KMS-11 (cell line): ENCODE measurements at regions not wholly inside any gene's neighbourhood (a gene's known extent, or its start where the extent isn't known, plus 50 kb on each side); places are given as distances from the start of the nearest gene placed in this dataset.
"Not testable (repeated sequence)": the region's sequence is repeated elsewhere in the genome, so short reads cannot be mapped to it uniquely, and the experiment has no call there.

ENCODE experiments used
- H2AFZ ChIP-seq: fragments of 200-600 bp; sonication (generic); 2 replicates; pipeline ENCODE4 v1.6.1; 2016; ENCODE audit warnings: antibody characterized with exemption, mixed run types, low read depth
- H3K27ac ChIP-seq: fragments of 200-600 bp; sonication (generic); 2 replicates; pipeline ENCODE4 v1.6.1; 2016; ENCODE audit warnings: mild to moderate bottlenecking, mixed run types
- H3K27me3 ChIP-seq: fragments of 200-600 bp; sonication (generic); 2 replicates; pipeline ENCODE4 v1.6.1; 2017; ENCODE audit warnings: mild to moderate bottlenecking, low read depth, mixed run types, moderate library complexity; ENCODE audit not compliant: insufficient read depth
- H3K36me3 ChIP-seq: fragments of 200-600 bp; sonication (generic); 2 replicates; pipeline ENCODE4 v1.6.1; 2017; ENCODE audit warnings: mild to moderate bottlenecking, mixed run types; ENCODE audit not compliant: insufficient read depth
- H3K4me1 ChIP-seq: fragments of 200-600 bp; sonication (generic); 2 replicates; pipeline ENCODE4 v1.6.1; 2016; ENCODE audit warnings: mild to moderate bottlenecking, low read depth, mixed run types; ENCODE audit not compliant: poor library complexity, severe bottlenecking
- H3K4me2 ChIP-seq: fragments of 200-600 bp; sonication (generic); 2 replicates; pipeline ENCODE4 v1.7.0; 2016; ENCODE audit warnings: mild to moderate bottlenecking, mixed run types
- H3K4me3 ChIP-seq: fragments of 200-600 bp; sonication (generic); IDR thresholded peaks from 2 replicates; pipeline ENCODE4 v1.6.1; 2017; ENCODE audit warnings: low read depth, low read length, mixed read lengths; ENCODE audit not compliant: insufficient read depth
- H3K79me2 ChIP-seq: fragments of 200-600 bp; sonication (generic); 2 replicates; pipeline ENCODE4 v1.6.1; 2016; ENCODE audit warnings: low read depth, mixed run types; ENCODE audit not compliant: insufficient read depth
- H3K9ac ChIP-seq: fragments of 200-600 bp; sonication (generic); 2 replicates; pipeline ENCODE4 v1.6.1; 2016; ENCODE audit warnings: mild to moderate bottlenecking, mixed run types
- H4K20me1 ChIP-seq: fragments of 200-600 bp; sonication (generic); 2 replicates; pipeline ENCODE4 v1.6.1; 2016; ENCODE audit warnings: mild to moderate bottlenecking, mixed run types; ENCODE audit not compliant: insufficient read depth
- TF ChIP-seq, protein P1 (sequence below): fragments of 200-600 bp; sonication (generic); conservative IDR thresholded peaks from 2 replicates; pipeline ENCODE4 v1.6.1; 2017; ENCODE audit warnings: low read depth, mild to moderate bottlenecking, antibody characterized with exemption, low read length, moderate library complexity, mixed read lengths

DNA sequence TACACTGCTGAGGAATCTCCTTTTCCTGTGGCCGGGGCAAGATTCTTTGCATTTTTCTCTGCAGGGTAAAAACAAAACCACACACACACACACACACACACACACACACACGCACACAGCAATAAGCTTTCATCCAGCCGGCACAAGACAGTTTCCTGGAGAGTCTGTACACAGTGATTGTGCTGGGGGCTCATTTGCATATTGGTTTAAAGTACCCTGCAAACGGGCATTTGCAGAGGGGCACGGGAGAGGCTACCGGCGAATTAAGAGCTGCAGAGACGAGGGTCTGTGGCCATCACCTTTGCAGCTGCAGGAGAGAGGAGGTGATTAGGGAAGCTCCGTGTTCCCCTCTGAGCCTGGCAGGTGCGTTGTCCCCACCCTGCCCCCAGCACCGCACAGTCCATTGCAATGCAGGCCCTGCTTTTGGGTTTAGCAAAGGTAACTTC lies 219.9 kb downstream of the SHOX start:
- H3K4me3 ChIP-seq: no peak overlapping the region
- no peaks in the 10 kb centered on the region for H4K20me1 ChIP-seq
- no peaks in the 10 kb centered on the region for H3K79me2 ChIP-seq
- no peaks in the 10 kb centered on the region for H3K36me3 ChIP-seq
- H3K27ac ChIP-seq: no peak overlapping the region
- H3K4me2 ChIP-seq: no peak overlapping the region
- TF ChIP-seq, protein P1, sequence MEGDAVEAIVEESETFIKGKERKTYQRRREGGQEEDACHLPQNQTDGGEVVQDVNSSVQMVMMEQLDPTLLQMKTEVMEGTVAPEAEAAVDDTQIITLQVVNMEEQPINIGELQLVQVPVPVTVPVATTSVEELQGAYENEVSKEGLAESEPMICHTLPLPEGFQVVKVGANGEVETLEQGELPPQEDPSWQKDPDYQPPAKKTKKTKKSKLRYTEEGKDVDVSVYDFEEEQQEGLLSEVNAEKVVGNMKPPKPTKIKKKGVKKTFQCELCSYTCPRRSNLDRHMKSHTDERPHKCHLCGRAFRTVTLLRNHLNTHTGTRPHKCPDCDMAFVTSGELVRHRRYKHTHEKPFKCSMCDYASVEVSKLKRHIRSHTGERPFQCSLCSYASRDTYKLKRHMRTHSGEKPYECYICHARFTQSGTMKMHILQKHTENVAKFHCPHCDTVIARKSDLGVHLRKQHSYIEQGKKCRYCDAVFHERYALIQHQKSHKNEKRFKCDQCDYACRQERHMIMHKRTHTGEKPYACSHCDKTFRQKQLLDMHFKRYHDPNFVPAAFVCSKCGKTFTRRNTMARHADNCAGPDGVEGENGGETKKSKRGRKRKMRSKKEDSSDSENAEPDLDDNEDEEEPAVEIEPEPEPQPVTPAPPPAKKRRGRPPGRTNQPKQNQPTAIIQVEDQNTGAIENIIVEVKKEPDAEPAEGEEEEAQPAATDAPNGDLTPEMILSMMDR: no peak
- no peaks in the 10 kb centered on the region for H3K4me1 ChIP-seq
- no peaks in the 10 kb centered on the region for H3K27me3 ChIP-seq
- H3K9ac ChIP-seq: no peak overlapping the region
- H2AFZ ChIP-seq: no peak overlapping the region

DNA sequence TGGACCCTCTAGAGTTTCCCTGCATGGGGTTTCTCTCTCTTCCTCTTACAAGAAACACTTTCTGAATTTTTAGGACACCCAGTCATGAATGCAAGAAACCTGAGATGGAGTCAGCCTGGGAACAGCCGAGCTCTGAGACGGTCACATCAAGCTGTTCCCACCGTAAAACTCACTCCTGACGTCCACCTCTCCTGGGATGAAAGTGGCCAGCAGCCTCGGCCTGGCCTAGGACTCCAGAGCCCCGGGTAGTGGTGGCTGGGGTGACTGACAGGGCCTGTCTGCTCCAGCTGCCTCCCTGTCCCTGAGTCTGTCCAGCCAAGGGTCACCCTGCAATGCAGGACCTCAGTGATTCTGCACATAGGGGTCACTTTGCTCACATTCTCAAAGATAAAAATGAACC lies 217.8 kb downstream of the SHOX start:
- H2AFZ ChIP-seq: no peak overlapping the region
- no peak overlapping the region for H3K4me2 ChIP-seq
- no peaks in the 10 kb centered on the region for H3K4me1 ChIP-seq
- no peaks in the 10 kb centered on the region for H3K36me3 ChIP-seq
- H3K9ac ChIP-seq: no peak overlapping the region
- H3K79me2 ChIP-seq: no peaks in the 10 kb centered on the region
- TF ChIP-seq, protein P1: no peak
- H3K27me3 ChIP-seq: no peaks in the 10 kb centered on the region
- no peak overlapping the region for H3K4me3 ChIP-seq
- no peak overlapping the region for H3K27ac ChIP-seq
- H4K20me1 ChIP-seq: no peaks in the 10 kb centered on the region

DNA sequence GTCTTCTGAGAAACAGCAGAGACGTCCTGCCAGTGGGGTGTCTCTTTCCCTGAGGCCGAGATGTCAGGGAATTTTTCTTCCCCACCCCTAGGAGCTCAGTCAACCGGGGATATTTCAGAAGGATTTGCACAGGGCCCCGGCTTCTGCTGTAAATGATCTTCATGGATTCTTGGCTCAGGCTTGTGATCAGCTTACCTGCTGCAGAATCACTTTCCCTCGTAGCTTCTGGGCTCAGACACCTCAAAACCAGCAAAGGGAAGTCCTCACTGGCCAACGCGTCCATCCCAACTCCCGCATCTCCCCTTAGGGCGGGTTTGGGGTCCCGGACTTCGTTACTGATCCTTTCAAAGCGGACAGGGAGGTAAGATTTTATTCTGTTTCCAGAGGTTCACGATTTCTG lies 212.7 kb downstream of the SHOX start:
- Histone ChIP-seq H3K27ac (no peak overlapping the region), H3K4me1 (no peaks in the 10 kb centered on the region), H3K36me3 (no peaks in the 10 kb centered on the region)

DNA sequence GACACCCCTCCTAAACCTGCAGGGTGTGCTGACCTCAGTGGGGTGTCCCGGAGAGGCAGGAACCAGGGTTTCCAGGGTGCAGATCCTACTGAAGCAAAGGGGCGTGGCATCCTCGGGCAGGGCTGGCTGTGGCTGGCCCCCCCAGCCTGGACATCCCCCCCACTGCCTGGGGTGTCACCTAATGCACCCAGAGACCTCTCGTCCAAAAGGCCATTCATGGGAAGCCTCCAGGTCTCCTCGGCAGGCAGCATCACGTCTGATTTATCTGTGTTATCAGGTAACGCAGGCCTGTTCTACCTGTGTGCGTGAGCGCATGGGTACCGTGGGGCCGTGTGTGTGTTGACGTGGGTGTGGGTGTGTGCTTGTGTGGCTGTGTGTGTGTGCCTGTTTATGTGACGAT lies 210.0 kb downstream of the SHOX start:
- Histone ChIP-seq H3K79me2 (no peaks in the 10 kb centered on the region), H2AFZ (no peak overlapping the region), H3K4me2 (no peak overlapping the region), H3K4me3 (no peak overlapping the region), H3K4me1 (no peaks in the 10 kb centered on the region), H4K20me1 (no peaks in the 10 kb centered on the region), H3K27ac (no peak overlapping the region), H3K27me3 (no peaks in the 10 kb centered on the region), H3K9ac (no peak overlapping the region), H3K36me3 (no peaks in the 10 kb centered on the region)
- TF ChIP-seq, protein P1: no peak

More for the DNA sequence above, 212.7 kb downstream of the SHOX start:
- Histone ChIP-seq H3K4me2 (no peak overlapping the region), H2AFZ (no peak overlapping the region), H3K4me3 (no peak overlapping the region), H4K20me1 (no peaks in the 10 kb centered on the region), H3K9ac (no peak overlapping the region), H3K79me2 (no peaks in the 10 kb centered on the region), H3K27me3 (no peaks in the 10 kb centered on the region)
- TF ChIP-seq, protein P1: no peak

DNA sequence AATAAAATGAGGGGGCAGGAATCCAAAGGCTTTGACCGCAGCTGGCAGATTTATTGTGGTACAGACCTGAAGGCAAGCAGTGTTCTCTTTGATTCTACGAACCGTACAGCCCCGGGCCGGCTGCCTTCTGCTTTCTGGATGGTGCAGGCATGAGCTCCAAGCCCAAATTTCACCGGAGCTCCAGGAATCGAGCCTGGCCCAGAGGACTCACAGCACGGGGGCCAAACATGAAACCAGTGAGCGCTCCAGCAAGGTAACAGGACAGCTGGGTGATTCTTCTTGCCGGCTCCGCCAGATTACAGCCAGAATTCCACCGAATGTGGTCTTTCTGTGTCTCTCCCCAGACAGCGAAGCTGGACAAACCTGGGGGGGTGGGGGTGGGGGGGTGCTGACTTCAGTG lies 208.1 kb downstream of the SHOX start:
- not testable (repeated sequence) for H3K4me2 ChIP-seq, H4K20me1 ChIP-seq, H3K27ac ChIP-seq, H3K9ac ChIP-seq, H3K36me3 ChIP-seq, H3K27me3 ChIP-seq, H3K4me1 ChIP-seq, H3K79me2 ChIP-seq, H2AFZ ChIP-seq, H3K4me3 ChIP-seq

DNA sequence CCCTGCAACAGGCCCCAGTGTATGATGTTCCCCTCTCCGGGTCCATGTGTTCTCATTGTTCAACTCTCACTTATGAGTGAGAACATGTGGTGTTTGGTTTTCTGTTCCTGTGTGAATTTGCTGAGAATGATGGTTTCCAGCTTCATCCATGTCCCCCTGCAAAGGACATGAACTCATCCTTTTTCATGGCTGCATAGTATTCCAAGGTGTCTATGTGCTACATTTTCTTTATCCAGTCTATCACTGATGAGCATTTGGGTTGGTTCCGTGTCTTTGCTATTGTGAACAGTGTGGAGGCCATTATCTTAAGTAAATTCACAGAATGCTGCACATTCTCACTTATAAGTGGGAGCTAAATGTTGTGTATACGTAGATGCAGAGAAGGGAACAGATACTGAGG lies 205.3 kb downstream of the SHOX start:
- H3K27ac ChIP-seq, H3K36me3 ChIP-seq, H3K79me2 ChIP-seq, H3K4me3 ChIP-seq, H3K9ac ChIP-seq, H3K4me1 ChIP-seq, H4K20me1 ChIP-seq, H3K4me2 ChIP-seq, H2AFZ ChIP-seq, H3K27me3 ChIP-seq: not testable (repeated sequence)
